Osteoblast (primary cell): ENCODE measurements at regions not wholly inside any gene's neighbourhood (a gene's known extent, or its start where the extent isn't known, plus 50 kb on each side); places are given as distances from the start of the nearest gene placed in this dataset.

Experiments
- DNase-seq: peaks from one replicate; pipeline ENCODE4 v3.0.0; 2011; ENCODE audit warnings: low spot score, mixed read lengths; ENCODE audit not compliant: insufficient read length; ENCODE audit errors: missing footprints
- H2AFZ ChIP-seq: 2 replicates; pipeline ENCODE4 v1.6.0; 2011; ENCODE audit warnings: mild to moderate bottlenecking, low read length
- H3K27ac ChIP-seq: 2 replicates; pipeline ENCODE4 v1.5.1; 2011; ENCODE audit warnings: mild to moderate bottlenecking, low read depth, low read length, moderate library complexity
- H3K27me3 ChIP-seq: 2 replicates; pipeline ENCODE4 v1.6.0; 2012; ENCODE audit warnings: mild to moderate bottlenecking, control low read depth, inconsistent platforms, low read length, moderate library complexity; ENCODE audit not compliant: insufficient read depth
- H3K36me3 ChIP-seq: 2 replicates; pipeline ENCODE4 v1.5.1; 2011; ENCODE audit warnings: mild to moderate bottlenecking, low read length, control low read depth, moderate library complexity; ENCODE audit not compliant: insufficient read depth
- H3K4me1 ChIP-seq: 2 replicates; pipeline ENCODE4 v1.5.1; 2011; ENCODE audit warnings: mild to moderate bottlenecking, low read length, control low read depth, moderate library complexity; ENCODE audit not compliant: insufficient read depth
- H3K4me2 ChIP-seq: 2 replicates; pipeline ENCODE4 v1.6.0; 2011; ENCODE audit warnings: mild to moderate bottlenecking, low read length; ENCODE audit not compliant: insufficient read depth
- H3K4me3 ChIP-seq: fragments of 200-600 bp; sonication (generic); 3 replicates; pipeline ENCODE4 v1.5.1; 2012; ENCODE audit warnings: mild to moderate bottlenecking, low read length, inconsistent platforms; ENCODE audit not compliant: insufficient read depth
- H3K79me2 ChIP-seq: 2 replicates; pipeline ENCODE4 v1.6.0; 2012; ENCODE audit warnings: mild to moderate bottlenecking, low read length, control low read depth, inconsistent platforms; ENCODE audit not compliant: insufficient read depth
- H3K9me3 ChIP-seq: 2 replicates; pipeline ENCODE4 v1.5.1; 2011; ENCODE audit warnings: low read depth, low read length, control low read depth
- H4K20me1 ChIP-seq: 2 replicates; pipeline ENCODE4 v1.6.0; 2012; ENCODE audit warnings: mild to moderate bottlenecking, low read length, control low read depth; ENCODE audit not compliant: insufficient read depth
- TF ChIP-seq, protein P1 (sequence below): IDR thresholded peaks from 2 replicates; pipeline ENCODE4 v1.5.1; 2011; ENCODE audit warnings: mild to moderate bottlenecking, low read depth, low read length, moderate library complexity; ENCODE audit errors: extremely low read depth

GRCh38 chr21:22211943-22212342 is 1213.7 kb downstream of the NCAM2 start:
- Histone ChIP-seq H3K9me3 (peaks cover 2% of the 10 kb centered on the region), H3K4me2 (no peak overlapping the region), H4K20me1 (no peaks in the 10 kb centered on the region), H2AFZ (no peak overlapping the region), H3K36me3 (no peaks in the 10 kb centered on the region), H3K27me3 (no peaks in the 10 kb centered on the region), H3K79me2 (no peaks in the 10 kb centered on the region), H3K27ac (no peak overlapping the region), H3K4me3 (no peak overlapping the region), H3K4me1 (no peaks in the 10 kb centered on the region)
- TF ChIP-seq, protein P1, sequence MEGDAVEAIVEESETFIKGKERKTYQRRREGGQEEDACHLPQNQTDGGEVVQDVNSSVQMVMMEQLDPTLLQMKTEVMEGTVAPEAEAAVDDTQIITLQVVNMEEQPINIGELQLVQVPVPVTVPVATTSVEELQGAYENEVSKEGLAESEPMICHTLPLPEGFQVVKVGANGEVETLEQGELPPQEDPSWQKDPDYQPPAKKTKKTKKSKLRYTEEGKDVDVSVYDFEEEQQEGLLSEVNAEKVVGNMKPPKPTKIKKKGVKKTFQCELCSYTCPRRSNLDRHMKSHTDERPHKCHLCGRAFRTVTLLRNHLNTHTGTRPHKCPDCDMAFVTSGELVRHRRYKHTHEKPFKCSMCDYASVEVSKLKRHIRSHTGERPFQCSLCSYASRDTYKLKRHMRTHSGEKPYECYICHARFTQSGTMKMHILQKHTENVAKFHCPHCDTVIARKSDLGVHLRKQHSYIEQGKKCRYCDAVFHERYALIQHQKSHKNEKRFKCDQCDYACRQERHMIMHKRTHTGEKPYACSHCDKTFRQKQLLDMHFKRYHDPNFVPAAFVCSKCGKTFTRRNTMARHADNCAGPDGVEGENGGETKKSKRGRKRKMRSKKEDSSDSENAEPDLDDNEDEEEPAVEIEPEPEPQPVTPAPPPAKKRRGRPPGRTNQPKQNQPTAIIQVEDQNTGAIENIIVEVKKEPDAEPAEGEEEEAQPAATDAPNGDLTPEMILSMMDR: no peak
- DNase-seq: peak; percentile 11

GRCh38 chr21:22223385-22223784 is 1225.2 kb downstream of the NCAM2 start:
- Histone ChIP-seq H3K79me2 (no peaks in the 10 kb centered on the region), H3K27me3 (no peaks in the 10 kb centered on the region), H3K36me3 (no peaks in the 10 kb centered on the region), H3K4me3 (no peak overlapping the region), H3K27ac (no peak overlapping the region), H2AFZ (no peak overlapping the region), H4K20me1 (no peaks in the 10 kb centered on the region), H3K4me1 (no peaks in the 10 kb centered on the region), H3K4me2 (no peak overlapping the region), H3K9me3 (peaks cover 2% of the 10 kb centered on the region)
- TF ChIP-seq, protein P1: no peak
- no peak for DNase-seq

DNA sequence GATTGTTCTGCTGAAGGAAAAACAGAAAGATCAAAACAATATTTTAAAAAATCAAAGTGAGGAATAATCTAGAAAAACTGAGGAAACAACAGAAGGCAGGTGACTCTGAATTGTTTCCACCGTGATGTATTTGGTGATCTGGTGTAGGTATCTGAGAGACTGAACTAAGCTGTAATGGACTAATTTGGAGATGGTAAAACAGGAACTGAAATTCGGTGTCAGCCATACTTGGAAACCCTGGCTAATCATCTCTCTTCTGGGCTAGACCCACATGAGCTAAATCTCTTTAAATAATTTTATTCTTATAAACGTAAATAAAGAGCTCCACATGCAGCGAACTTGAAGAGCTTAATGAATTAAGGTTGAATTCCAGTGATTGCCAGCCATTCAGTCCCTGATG is 1226.1 kb downstream of the NCAM2 start:
- H3K4me1 ChIP-seq: no peaks in the 10 kb centered on the region
- peaks cover 2% of the 10 kb centered on the region for H3K9me3 ChIP-seq
- TF ChIP-seq, protein P1: no peak
- H3K4me3 ChIP-seq: no peak overlapping the region
- H3K4me2 ChIP-seq: no peak overlapping the region
- H3K27ac ChIP-seq: no peak overlapping the region
- no peaks in the 10 kb centered on the region for H3K79me2 ChIP-seq
- no peak overlapping the region for H2AFZ ChIP-seq
- H4K20me1 ChIP-seq: no peaks in the 10 kb centered on the region
- H3K27me3 ChIP-seq: no peaks in the 10 kb centered on the region
- no peak for DNase-seq
- no peaks in the 10 kb centered on the region for H3K36me3 ChIP-seq

DNA sequence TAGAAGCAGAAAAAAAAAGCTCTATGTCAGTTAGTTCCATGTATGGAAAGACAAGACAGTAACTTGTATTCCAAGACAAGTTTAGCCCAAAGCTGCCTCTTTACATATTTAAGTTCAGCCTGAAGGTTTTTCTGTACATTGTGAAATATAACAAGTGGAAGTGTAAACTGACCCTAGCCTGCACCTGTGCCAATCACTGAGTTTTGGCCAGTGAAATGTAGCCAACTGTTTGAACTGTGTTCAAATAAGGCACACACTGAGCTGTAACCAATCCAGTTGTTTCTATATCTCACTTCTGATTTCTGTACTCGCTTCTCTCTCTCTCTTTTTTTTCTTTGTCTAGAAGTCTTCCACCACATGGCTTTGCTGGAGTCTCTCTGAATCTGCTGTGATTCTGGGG is 1227.1 kb downstream of the NCAM2 start:
- Histone ChIP-seq H3K4me3 (no peak overlapping the region), H3K79me2 (no peaks in the 10 kb centered on the region), H3K4me1 (no peaks in the 10 kb centered on the region), H3K36me3 (no peaks in the 10 kb centered on the region), H4K20me1 (no peaks in the 10 kb centered on the region), H3K27ac (no peak overlapping the region), H3K27me3 (no peaks in the 10 kb centered on the region), H3K9me3 (peaks cover 2% of the 10 kb centered on the region), H3K4me2 (no peak overlapping the region), H2AFZ (no peak overlapping the region)
- no peak for DNase-seq
- TF ChIP-seq, protein P1: no peak
